GM18505 (cell line): ENCODE measurements at regions not wholly inside any gene's neighbourhood (a gene's known extent, or its start where the extent isn't known, plus 50 kb on each side); places are given as distances from the start of the nearest gene placed in this dataset.

Experiments
- ATAC-seq: cut with Tn5 transposase; IDR thresholded peaks from one replicate; pipeline ENCODE4 v1.9.1; 2021; ENCODE audit not compliant: unreplicated experiment
- POLR2A ChIP-seq: IDR thresholded peaks from 4 replicates; pipeline ENCODE4 v1.6.1; 2011; ENCODE audit warnings: borderline replicate concordance; ENCODE audit not compliant: insufficient read depth, insufficient read length; ENCODE audit errors: extremely low read depth

DNA sequence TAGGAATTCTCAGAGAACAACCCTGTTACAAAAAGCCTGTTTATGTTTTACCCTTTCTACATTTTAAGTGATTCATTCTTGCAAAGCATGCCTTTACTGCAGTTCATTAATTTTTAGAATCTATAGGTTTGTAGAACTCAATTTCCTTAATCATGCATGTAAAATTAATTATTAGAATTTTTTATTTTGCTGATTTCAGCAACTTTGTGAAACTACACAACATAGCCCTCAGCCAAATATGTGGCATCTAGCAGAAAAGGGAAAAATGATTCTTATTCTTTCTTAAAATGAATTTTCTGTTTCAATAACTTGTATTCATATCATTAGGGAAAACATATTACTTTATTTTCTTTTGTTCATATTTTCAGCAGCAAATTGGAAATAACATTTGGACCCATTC, 392.9 kb upstream of the PFKP start:
- no peak for TF ChIP-seq POLR2A
- no peak for ATAC-seq

DNA sequence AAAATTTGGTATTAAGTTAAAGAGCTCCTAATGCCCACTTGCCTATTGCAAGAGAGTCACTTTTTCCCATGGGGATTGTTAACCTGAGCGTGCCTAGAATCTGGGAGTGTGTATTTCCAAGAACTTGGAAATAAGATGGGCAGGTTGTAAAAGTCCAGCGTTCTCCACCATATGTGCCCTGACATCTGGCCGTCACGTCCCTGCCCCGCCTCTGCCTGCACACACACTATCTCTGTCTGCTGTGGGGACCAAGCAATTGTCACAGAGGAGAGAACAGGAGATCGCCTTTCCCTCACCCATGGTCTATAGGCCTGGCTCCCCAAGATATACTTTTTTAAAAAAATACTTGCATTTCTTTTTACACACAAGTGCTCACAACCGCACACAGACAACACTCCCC, 396.5 kb upstream of the PFKP start:
- no peak for ATAC-seq
- TF ChIP-seq POLR2A, result no peak

DNA sequence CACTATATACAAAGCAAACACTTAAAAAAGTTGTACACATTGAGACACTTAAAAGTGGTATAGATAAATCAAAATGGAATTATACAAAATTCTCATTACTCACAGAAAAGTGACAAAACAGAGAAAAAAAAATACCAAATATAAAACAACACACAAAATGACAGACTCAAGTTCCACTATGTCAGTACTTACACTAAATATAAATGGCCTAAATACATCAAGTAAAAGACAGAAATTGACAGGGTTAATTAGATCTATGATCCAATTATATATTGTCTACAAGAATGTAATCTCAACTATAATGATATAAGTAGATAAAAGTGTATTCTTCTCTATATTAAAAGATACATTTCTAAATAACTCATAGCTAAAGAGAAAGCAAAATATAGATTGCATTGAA, 401.6 kb upstream of the PFKP start:
- no peak for ATAC-seq
- TF ChIP-seq POLR2A, result no peak

DNA sequence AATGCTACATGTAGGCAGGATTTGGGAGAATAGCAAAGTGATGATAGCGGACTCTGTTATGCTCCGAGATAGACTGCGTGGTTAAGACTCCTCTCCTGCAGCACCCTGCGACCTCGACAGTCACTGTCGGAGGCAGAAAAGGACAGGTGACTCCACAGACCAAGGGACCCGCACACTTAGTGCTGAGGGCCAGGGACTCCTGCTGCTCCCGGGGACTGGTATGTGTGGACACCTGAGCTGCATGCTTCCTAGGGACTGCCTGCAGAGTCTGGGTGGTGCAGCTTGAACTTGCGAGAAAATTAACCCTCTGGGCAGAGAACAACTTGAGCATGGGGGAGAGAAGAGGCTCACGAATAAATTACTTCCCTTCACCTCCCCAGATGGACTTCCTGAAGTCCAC, 407.1 kb upstream of the PFKP start:
- no peak for ATAC-seq
- TF ChIP-seq POLR2A, result no peak

DNA sequence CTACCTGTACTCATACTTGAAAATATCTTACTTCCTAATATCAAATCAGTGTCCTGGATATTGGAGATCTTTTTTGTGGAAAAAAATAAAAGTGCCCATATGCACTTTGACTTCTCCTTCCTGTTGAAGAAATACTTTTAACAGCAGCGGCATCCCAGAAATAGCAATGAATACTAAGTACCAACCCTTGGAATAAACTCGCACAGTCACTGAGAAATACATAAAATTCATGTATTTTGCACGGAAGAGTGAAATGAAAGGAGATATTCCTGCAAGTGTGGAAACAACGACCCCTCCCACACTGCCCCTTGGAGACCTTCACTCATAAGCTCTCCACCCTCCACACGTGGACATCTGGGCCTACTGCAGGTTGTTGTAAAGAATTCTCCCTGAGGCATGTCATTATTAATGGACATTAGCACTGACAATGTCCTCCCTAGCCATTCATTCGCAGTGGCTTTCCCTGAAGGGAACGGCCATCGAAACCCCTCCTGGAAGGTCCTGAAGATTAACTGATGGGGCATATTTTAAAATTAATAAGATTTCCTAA, 407.6 kb upstream of the PFKP start:
- no peak for TF ChIP-seq POLR2A
- no peak for ATAC-seq

DNA sequence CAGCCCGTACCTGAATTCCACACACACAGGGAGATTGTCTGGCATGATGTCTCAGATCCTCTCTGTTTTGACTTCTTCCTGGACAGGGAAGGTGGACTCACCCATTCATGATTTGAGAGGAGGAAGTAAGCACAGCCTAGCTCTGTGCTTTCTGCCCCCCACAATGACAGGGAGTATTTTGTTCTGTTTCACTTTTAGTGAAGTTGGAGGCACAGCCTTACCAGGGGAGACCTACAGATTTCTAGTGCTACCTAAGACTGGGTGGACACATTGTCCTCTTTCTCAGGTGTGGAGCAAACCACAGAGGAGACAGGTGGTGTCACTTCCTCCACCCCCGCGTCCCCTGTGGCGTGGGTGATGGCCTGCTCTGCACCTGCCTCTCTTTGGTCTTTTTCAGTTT, 408.6 kb upstream of the PFKP start:
- TF ChIP-seq POLR2A, result no peak
- ATAC-seq, result no peak

DNA sequence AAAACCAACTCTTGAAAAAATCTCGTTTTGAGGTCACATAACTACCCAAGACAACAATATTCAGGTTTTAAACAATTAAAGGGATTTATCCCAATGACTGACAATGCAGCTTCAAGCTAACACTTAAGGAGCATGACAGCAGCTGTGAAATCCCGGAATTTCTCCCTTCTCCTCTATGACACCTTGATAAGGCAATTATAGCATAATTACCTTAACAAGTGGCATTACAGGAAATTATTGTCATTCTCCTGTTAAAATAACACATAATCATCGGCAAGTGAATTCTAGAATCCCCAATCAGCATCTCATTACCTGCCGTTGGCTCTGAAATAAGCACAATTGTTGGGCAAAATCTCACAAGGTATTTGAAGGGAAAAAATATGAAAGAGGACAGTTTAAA, 417.0 kb upstream of the PFKP start:
- no peak for TF ChIP-seq POLR2A
- no peak for ATAC-seq

DNA sequence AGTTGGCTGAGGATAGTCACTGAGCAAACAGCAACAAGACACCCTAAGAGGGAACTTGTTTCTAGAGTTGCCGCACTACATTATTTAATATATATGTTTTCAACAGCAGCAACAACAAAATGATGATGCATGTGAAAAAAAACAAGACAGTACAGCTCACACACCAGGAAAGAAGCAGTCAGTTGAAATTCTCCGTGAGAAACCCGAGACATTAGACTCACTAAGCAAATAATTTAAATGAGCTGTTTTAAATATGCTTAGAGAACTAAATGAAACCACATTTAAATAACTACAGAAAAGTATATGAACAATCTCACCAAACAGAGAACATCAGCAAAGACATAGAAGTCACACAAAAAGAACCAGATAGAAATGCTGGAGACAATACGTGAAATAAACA, 426.3 kb upstream of the PFKP start:
- no peak for ATAC-seq
- TF ChIP-seq POLR2A, result no peak

DNA sequence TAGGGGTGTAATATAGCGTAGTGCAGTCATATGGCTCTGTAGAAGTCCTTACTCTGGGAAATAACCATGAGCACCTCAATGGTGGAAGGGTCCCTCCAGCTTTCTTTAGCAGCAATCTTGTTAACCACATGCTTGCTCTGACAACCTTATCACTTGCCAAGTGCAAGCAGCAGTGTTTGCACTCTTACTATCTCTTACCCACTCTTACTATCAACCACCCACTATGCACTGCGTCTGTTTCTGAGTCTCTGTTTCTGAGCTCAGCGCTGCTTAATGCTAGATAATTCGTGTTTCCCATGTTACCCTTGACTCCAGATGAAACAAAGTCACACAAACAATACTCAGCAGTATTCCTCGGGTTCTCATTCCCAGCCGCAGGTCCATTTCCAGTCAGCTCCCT, 433.7 kb upstream of the PFKP start:
- ATAC-seq, result no peak
- no peak for TF ChIP-seq POLR2A

DNA sequence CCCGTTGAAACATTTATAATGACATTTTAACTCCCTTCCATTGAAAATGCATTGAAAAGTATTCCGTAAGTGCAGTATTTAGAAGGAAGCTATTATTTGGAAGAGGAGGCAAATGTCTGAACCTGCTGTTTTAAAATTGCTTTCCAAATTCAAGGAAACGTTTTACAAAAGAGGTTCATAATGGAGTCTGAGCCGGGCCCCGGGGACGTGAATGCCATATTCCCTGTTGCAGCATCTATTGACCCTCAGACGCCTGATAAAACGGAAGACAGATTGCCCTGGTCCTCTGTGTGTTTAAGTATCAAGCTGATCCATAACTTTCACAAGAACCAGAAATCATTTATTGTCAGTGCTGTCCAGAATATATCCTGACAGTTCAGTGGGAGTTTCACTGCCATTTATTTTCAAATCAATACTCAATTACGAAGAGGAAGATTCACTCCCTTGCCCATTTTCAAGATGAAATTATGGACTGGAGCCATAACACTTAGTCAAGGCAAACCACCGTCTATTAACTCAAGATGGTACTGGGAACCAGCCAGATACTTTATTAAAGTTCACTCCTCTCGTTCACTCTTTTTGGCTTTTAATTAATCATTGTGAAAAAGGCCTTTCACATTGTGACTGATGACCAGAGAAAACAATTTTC, 435.7 kb upstream of the PFKP start:
- no peak for TF ChIP-seq POLR2A
- no peak for ATAC-seq

DNA sequence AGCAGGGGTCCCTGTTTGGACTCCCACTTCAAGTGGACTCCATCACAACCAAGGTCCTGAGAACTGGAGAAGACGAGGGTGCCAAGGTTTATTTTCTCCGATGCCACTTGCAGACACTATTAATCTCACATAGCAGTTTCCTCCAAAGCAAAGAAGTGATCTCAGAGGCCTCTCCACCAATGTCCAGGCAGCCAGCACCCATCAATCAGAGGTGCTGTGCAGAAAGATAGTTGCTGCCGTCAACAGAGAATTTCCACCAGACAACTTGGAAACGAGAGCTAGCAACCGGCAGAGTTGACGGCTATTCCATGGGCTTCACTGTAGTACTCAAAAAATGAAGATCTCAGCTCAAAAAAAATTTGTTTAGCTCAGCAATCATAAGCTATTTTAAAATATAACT, 438.6 kb upstream of the PFKP start:
- no peak for ATAC-seq
- no peak for TF ChIP-seq POLR2A

DNA sequence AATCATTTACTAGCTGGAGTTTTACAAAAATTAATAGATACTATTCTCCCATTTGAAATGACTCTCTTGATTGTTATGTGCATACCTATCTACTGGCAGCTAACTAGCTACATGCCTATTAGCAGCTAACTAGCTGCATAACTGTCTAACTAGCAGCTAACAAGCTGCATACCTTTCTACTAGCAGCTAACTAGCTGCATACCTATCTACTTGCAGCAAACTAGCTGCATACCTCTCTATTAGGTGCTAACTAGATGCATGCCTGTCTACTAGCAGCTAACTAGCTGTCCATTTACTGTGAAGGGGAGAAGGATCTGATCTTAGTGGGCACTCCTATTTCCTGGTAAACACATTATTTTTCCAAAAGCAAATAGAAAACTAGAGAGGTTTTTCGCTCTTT, 439.4 kb upstream of the PFKP start:
- no peak for ATAC-seq
- no peak for TF ChIP-seq POLR2A

DNA sequence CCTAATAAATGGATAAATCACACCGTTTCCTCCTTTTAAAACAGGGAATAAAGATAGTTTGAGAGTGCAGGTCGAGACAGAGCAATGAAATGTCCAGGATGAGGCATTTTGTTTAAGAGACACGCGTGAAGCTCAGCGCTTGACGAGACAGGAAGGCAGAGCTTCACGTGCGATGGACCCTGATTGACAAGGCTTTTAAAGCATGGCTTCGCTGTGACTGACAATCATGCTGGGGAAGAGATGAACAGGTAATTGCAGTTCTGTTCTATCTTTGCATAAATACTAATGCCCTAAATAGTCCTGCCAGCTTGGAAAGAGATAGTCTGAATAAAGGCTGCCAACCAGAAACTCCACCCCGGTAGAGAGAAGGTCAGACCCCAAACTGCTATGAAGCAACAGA, 442.3 kb upstream of the PFKP start:
- TF ChIP-seq POLR2A, result no peak
- ATAC-seq, result no peak

DNA sequence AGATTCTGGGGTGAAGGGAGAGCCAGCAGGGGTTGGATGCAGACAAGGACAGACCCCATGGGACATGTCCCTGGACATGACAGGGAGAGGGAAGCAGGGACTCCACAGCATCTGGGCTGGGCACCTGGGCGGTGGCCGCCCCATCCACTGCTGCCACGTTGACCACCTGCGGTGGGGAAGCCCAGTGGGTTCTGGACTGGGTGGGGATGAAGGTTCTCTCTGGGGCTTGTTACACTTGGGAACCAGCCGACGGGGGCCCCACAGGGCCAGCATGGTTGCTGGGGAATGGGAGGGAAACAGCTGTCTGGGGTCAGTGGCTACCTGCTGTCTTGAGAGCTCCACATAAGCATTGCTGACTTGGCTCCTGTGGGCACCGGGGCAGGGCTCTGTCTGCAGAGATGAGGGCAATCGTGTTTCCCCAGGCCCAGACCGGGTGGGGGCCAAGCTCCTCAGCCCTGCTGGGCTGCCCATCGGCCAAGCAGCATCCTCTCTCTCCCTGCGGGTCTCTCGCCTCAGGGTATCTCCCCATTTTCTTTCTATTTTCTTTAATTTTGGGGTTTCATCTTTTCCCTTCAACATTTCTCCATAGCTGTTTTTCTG, 443.6 kb upstream of the PFKP start:
- no peak for TF ChIP-seq POLR2A
- no peak for ATAC-seq
